ENCODE measurements at regions not wholly inside any gene's neighbourhood (a gene's known extent, or its start where the extent isn't known, plus 50 kb on each side); places are given as distances from the start of the nearest gene placed in this dataset.

DNA sequence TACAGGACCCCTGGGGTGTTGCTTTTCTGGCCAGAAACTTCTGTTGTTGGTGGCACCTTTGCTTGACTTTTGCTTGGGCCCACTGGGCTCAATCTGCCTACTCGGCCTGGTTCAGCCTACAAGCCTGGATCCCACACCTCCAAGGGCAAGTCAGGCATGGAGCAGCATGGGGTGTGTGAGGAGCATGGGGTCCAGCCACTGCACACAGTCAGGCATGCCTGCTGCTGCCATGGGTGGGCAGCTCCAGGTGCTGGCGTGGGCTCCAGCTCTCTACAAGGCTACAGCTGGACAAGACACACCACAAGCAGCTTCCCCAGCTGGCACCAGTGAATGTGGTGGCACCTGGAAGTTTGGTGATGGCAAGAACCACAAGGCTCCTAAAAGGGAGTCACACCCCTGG is 1683.1 kb upstream of the ADGRL3 start:
- TF ChIP-seq, protein P1, sequence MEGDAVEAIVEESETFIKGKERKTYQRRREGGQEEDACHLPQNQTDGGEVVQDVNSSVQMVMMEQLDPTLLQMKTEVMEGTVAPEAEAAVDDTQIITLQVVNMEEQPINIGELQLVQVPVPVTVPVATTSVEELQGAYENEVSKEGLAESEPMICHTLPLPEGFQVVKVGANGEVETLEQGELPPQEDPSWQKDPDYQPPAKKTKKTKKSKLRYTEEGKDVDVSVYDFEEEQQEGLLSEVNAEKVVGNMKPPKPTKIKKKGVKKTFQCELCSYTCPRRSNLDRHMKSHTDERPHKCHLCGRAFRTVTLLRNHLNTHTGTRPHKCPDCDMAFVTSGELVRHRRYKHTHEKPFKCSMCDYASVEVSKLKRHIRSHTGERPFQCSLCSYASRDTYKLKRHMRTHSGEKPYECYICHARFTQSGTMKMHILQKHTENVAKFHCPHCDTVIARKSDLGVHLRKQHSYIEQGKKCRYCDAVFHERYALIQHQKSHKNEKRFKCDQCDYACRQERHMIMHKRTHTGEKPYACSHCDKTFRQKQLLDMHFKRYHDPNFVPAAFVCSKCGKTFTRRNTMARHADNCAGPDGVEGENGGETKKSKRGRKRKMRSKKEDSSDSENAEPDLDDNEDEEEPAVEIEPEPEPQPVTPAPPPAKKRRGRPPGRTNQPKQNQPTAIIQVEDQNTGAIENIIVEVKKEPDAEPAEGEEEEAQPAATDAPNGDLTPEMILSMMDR (IDR thresholded peaks at IDR 0.05) = no peak
- no peak for TF ChIP-seq POLR2A (IDR thresholded peaks at IDR 0.05)

Data from heart left ventricle (tissue), 13 donors.